Ovary (tissue), 3 donors: ENCODE measurements at regions not wholly inside any gene's neighbourhood (a gene's known extent, or its start where the extent isn't known, plus 50 kb on each side); places are given as distances from the start of the nearest gene placed in this dataset.

ENCODE experiments used
- EP300 ChIP-seq: sonication (generic); formaldehyde crosslinking; IDR thresholded peaks from one replicate; pipeline ENCODE4 v1.6.1; 2017; ENCODE audit warnings: antibody characterized with exemption
- POLR2A ChIP-seq: fragments of 450-650 bp; IDR thresholded peaks from one replicate; pipeline ENCODE4 v1.6.1; 2017; ENCODE audit warnings: antibody characterized with exemption, mild to moderate bottlenecking, moderate library complexity
- TF ChIP-seq, protein P1 (sequence below), 3 donors: fragments of 450-650 bp in 2 of 3; fragments of 200-600 bp in 1 of 3; IDR thresholded peaks; one replicate each; pipeline versions ENCODE4 v1.5.1 to v1.8.0; 2016 to 2022; ENCODE audit warnings: antibody characterized with exemption in 3 of 3, mild to moderate bottlenecking in 1 of 3
- donor health status: DM: no; HTN: no; CAD: no.

- TF ChIP-seq, protein P1, sequence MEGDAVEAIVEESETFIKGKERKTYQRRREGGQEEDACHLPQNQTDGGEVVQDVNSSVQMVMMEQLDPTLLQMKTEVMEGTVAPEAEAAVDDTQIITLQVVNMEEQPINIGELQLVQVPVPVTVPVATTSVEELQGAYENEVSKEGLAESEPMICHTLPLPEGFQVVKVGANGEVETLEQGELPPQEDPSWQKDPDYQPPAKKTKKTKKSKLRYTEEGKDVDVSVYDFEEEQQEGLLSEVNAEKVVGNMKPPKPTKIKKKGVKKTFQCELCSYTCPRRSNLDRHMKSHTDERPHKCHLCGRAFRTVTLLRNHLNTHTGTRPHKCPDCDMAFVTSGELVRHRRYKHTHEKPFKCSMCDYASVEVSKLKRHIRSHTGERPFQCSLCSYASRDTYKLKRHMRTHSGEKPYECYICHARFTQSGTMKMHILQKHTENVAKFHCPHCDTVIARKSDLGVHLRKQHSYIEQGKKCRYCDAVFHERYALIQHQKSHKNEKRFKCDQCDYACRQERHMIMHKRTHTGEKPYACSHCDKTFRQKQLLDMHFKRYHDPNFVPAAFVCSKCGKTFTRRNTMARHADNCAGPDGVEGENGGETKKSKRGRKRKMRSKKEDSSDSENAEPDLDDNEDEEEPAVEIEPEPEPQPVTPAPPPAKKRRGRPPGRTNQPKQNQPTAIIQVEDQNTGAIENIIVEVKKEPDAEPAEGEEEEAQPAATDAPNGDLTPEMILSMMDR (IDR thresholded peaks at IDR 0.05): no peak
- TF ChIP-seq EP300 (no peak), POLR2A (no peak)
These were observed 158.3 kb upstream of the MAP3K1 start for GRCh38 chr5:56656846-56657726.
